ENCODE measurements at regions not wholly inside any gene's neighbourhood (a gene's known extent, or its start where the extent isn't known, plus 50 kb on each side); places are given as distances from the start of the nearest gene placed in this dataset.

DNA sequence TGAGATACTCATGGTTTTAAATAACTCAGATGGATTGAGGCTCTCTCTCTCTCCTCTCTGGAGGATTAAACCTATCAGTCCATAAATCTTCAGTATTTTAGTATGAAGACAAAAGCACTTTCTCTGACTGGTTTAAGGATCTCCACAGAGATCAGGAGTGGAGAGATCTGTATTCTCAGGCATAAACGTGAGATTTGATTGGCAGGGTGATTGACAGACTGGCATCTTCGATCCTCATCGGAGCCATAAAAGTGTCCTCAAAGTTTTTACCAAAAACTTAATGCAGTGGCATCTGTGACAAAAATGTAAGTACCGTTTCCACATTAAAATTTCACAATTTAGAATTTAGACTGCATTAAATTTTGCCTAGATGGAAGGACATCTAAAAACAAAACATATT, 870.1 kb downstream of the KCNJ2 start:
- no peaks in the 10 kb centered on the region for H3K36me3 Mint-ChIP-seq
- DNase-seq (ENCODE audit: low spot score): no peak
- no peak overlapping the region for H3K4me3 Mint-ChIP-seq
- TF ChIP-seq IRF2 (CRISPR knock-in tag; IDR thresholded peaks at IDR 0.05; ENCODE audit: borderline replicate concordance, low read depth): no peak
- no peak for TF ChIP-seq NFATC4 (CRISPR knock-in tag; IDR thresholded peaks at IDR 0.05)
- TF ChIP-seq HMGXB4 (CRISPR knock-in tag; IDR thresholded peaks at IDR 0.05): no peak
- TF ChIP-seq, protein P1, sequence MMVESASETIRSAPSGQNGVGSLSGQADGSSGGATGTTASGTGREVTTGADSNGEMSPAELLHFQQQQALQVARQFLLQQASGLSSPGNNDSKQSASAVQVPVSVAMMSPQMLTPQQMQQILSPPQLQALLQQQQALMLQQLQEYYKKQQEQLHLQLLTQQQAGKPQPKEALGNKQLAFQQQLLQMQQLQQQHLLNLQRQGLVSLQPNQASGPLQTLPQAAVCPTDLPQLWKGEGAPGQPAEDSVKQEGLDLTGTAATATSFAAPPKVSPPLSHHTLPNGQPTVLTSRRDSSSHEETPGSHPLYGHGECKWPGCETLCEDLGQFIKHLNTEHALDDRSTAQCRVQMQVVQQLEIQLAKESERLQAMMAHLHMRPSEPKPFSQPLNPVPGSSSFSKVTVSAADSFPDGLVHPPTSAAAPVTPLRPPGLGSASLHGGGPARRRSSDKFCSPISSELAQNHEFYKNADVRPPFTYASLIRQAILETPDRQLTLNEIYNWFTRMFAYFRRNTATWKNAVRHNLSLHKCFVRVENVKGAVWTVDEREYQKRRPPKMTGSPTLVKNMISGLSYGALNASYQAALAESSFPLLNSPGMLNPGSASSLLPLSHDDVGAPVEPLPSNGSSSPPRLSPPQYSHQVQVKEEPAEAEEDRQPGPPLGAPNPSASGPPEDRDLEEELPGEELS (CRISPR knock-in tag; IDR thresholded peaks at IDR 0.05): no peak
- TF ChIP-seq JUN (CRISPR knock-in tag; IDR thresholded peaks at IDR 0.05): no peak
- TF ChIP-seq TCF7 (CRISPR knock-in tag; IDR thresholded peaks at IDR 0.05; ENCODE audit: low read depth): no peak
- TF ChIP-seq, protein P2, sequence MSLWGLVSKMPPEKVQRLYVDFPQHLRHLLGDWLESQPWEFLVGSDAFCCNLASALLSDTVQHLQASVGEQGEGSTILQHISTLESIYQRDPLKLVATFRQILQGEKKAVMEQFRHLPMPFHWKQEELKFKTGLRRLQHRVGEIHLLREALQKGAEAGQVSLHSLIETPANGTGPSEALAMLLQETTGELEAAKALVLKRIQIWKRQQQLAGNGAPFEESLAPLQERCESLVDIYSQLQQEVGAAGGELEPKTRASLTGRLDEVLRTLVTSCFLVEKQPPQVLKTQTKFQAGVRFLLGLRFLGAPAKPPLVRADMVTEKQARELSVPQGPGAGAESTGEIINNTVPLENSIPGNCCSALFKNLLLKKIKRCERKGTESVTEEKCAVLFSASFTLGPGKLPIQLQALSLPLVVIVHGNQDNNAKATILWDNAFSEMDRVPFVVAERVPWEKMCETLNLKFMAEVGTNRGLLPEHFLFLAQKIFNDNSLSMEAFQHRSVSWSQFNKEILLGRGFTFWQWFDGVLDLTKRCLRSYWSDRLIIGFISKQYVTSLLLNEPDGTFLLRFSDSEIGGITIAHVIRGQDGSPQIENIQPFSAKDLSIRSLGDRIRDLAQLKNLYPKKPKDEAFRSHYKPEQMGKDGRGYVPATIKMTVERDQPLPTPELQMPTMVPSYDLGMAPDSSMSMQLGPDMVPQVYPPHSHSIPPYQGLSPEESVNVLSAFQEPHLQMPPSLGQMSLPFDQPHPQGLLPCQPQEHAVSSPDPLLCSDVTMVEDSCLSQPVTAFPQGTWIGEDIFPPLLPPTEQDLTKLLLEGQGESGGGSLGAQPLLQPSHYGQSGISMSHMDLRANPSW (CRISPR knock-in tag; conservative IDR thresholded peaks at IDR 0.05; ENCODE audit: low read depth): no peak
- no peak for TF ChIP-seq SP1 (CRISPR knock-in tag; conservative IDR thresholded peaks at IDR 0.05)
- TF ChIP-seq KAT7 (CRISPR knock-in tag; IDR thresholded peaks at IDR 0.05; ENCODE audit: borderline replicate concordance): no peak
- TF ChIP-seq EMX1 (CRISPR knock-in tag; IDR thresholded peaks at IDR 0.05): no peak
- no peak for TF ChIP-seq TP53 (CRISPR knock-in tag; IDR thresholded peaks at IDR 0.05)
- TF ChIP-seq FOXJ3 (CRISPR knock-in tag; IDR thresholded peaks at IDR 0.05; ENCODE audit: borderline replicate concordance): no peak
- TF ChIP-seq MXD4 (CRISPR knock-in tag; IDR thresholded peaks at IDR 0.05; ENCODE audit: borderline replicate concordance): no peak
- no peak for TF ChIP-seq ZNF396 (CRISPR knock-in tag; IDR thresholded peaks at IDR 0.05; ENCODE audit: borderline replicate concordance)
- TF ChIP-seq ATF6 (CRISPR knock-in tag; IDR thresholded peaks at IDR 0.05): no peak
- TF ChIP-seq RELA (CRISPR knock-in tag; IDR thresholded peaks at IDR 0.05; ENCODE audit: borderline replicate concordance): no peak
- TF ChIP-seq ZBTB43 (CRISPR knock-in tag; IDR thresholded peaks at IDR 0.05): no peak
- TF ChIP-seq, protein P3, sequence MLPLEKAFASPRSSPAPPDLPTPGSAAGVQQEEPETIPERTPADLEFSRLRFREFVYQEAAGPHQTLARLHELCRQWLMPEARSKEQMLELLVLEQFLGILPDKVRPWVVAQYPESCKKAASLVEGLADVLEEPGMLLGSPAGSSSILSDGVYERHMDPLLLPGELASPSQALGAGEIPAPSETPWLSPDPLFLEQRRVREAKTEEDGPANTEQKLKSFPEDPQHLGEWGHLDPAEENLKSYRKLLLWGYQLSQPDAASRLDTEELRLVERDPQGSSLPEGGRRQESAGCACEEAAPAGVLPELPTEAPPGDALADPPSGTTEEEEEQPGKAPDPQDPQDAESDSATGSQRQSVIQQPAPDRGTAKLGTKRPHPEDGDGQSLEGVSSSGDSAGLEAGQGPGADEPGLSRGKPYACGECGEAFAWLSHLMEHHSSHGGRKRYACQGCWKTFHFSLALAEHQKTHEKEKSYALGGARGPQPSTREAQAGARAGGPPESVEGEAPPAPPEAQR (CRISPR knock-in tag; IDR thresholded peaks at IDR 0.05): no peak
- TF ChIP-seq, protein P4, sequence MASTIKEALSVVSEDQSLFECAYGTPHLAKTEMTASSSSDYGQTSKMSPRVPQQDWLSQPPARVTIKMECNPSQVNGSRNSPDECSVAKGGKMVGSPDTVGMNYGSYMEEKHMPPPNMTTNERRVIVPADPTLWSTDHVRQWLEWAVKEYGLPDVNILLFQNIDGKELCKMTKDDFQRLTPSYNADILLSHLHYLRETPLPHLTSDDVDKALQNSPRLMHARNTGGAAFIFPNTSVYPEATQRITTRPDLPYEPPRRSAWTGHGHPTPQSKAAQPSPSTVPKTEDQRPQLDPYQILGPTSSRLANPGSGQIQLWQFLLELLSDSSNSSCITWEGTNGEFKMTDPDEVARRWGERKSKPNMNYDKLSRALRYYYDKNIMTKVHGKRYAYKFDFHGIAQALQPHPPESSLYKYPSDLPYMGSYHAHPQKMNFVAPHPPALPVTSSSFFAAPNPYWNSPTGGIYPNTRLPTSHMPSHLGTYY (CRISPR knock-in tag; IDR thresholded peaks at IDR 0.05): no peak
- TF ChIP-seq ZNF532 (CRISPR knock-in tag; IDR thresholded peaks at IDR 0.05; ENCODE audit: borderline replicate concordance): no peak
- no peaks in the 10 kb centered on the region for H3K9me3 Mint-ChIP-seq
- ATAC-seq: no peak
- POLR2A ChIA-PET: no interaction called here
- H3K27ac Mint-ChIP-seq: no peak overlapping the region
- H3K27me3 Mint-ChIP-seq (ENCODE audit: low read depth): peaks cover 36% of the 10 kb centered on the region
- no peaks in the 10 kb centered on the region for H3K4me1 Mint-ChIP-seq
- CTCF ChIA-PET: no interaction called here
